GM19395 (cell line): ENCODE measurements at regions not wholly inside any gene's neighbourhood (a gene's known extent, or its start where the extent isn't known, plus 50 kb on each side); places are given as distances from the start of the nearest gene placed in this dataset.

Experiments used
- ATAC-seq: cut with Tn5 transposase; IDR thresholded peaks from one replicate; pipeline ENCODE4 v1.9.1; 2021; ENCODE audit warnings: mild to moderate bottlenecking, moderate library complexity; ENCODE audit not compliant: unreplicated experiment

DNA sequence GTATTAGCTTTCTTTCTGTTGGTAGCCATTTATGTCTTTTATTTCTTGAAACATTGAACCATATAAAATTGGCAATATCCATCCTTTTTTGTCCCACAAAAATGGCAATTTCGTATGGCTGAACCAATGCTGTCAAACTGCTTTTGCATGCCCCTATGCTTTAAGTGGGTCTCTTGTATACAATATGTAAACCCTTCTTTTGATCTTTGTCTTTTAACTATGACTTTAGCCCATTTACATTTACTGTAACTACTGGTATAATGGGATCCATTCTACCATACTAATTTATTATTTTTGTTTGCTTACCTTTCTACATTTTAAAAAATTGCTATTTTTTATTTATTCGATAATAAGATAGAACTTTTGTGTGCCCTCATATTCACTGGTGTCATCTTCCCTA, 93.4 kb downstream of the TENT4A start:
- ATAC-seq: no peak

DNA sequence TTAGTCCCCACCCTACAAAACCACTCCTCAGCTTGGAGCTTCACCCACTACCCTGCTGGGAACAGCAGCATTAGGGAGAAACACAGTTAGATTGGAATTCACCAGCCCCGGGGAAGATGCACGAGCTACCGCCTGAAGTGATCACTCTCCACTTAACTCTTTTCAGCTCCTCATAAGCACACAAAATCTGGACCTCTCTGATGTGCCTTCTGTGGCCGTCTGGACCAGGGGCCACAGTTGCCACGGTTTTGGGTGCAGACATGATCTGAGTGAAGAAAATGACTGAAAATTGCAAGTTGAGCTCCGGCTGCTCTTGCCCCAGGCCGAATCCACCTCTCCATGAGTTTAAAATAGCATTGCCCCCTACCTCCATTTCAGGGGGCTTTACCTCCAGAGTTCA, 95.2 kb downstream of the TENT4A start:
- ATAC-seq: no peak

DNA sequence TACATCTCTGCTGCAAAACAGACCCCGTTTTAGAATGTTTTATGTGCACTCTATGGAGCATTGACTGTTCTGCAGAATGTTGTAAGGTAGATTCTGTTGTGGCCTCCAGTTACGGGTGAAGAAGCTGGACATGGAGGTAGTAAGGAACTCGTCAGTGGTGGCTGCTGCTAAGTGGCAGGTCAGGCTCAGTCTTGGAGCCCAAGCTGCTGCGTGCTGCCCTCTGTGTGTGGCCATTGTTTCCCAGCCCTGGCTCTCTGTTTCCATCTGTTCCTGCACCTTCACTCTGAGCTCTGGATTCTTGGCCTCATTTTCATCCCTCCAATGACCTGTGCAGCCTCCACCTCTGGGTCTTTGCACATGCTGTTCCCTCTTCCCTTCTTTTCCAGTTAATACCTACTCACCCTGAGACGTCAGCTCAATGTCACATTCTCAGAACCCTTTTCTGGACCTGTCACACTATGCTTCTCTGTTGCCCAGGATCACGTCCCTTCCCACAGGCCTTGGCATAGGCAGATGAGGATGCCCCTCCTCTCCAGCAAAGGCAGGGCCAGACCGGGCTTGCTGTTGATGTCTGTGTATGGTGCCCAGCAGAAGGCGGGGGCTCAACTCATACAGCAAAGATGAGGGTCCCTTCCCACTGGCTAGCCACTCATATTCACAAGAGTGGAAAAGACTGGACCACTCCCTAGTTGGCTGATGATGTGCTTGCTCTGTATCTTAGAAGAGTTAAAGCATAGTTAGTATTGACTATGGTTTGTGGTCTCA, 97.6 kb downstream of the TENT4A start:
- ATAC-seq: no peak

DNA sequence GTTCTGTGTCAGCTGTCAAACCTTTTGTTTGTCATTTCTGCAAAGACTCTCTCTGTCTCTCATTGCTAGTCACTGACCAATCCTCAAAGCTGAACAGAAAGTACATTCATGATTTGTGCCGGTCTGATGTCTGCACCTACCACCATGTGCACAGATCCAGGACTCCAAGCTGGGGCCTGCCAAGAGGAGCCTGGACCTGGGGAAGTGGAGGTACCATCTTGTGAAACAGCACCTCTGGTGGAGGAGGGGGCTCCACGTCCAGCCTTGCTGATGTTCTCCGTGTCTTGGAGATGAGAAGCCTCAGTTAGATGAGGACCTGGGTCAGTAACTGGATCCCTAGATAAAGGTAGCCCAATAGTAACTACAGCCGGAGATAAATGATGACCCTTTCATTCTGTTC, 98.9 kb downstream of the TENT4A start:
- ATAC-seq: no peak

DNA sequence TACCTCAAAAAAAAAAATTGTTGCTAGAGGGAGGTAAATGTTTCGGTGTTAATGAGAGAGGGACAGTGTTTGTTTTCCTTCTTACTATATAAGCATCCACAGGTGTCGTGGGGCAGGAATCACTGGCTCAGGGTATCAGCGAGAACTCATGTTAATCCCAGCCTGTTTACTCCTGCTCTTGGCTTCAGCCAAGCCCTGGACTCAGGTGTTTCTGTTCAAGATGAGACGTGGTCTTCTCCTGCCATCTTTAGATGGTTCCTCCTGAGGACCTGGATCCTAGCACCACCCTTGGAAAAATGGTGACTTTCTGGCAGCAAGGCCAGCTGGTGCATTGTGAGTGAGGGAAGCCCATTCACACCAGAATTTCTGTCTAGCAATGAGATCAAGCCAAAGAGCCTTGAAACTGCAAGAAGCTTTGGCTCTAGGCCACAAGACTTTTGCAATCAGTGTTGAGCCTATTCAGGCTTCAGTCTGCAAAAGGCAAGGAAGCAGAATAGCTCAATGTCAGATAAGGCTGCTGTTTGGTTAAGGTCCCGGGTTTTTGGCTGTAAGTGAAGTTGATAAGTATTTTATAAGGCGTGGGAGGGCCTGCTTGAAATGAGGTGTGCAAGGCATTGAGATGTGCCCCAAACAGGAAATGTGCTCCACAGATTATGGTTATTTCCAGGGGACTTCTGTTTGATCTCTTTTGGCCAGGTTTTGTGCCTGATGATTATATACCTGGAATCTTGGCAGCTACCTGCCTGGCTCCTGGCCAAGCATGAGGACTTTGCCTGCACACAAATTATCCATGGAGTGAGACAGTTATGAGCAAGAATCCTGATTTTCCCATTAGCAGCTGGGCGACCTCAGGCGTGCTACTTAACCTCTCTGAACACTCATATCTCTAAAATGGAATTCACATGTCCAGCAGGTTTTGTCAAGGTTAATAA, 99.8 kb downstream of the TENT4A start:
- ATAC-seq: no peak

DNA sequence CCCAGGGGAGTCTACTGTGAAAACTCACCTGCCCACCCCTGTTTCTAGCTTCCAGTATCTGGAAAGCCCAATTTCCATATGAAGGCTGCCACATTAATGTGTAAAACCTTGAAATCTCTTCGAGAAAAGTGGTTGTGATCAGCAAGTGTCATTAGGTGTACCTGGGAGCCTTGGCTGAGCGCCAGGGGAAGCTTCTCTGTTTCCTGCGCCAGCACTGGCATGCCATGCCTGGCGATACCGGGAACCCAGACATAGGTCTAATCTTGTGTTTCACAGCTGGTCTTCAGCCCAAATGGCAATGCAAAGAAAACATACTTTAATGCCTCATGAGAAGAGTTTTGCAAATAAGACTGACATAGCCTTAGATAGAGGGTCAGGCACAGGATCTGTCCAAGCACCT, 101.6 kb downstream of the TENT4A start:
- ATAC-seq: no peak

DNA sequence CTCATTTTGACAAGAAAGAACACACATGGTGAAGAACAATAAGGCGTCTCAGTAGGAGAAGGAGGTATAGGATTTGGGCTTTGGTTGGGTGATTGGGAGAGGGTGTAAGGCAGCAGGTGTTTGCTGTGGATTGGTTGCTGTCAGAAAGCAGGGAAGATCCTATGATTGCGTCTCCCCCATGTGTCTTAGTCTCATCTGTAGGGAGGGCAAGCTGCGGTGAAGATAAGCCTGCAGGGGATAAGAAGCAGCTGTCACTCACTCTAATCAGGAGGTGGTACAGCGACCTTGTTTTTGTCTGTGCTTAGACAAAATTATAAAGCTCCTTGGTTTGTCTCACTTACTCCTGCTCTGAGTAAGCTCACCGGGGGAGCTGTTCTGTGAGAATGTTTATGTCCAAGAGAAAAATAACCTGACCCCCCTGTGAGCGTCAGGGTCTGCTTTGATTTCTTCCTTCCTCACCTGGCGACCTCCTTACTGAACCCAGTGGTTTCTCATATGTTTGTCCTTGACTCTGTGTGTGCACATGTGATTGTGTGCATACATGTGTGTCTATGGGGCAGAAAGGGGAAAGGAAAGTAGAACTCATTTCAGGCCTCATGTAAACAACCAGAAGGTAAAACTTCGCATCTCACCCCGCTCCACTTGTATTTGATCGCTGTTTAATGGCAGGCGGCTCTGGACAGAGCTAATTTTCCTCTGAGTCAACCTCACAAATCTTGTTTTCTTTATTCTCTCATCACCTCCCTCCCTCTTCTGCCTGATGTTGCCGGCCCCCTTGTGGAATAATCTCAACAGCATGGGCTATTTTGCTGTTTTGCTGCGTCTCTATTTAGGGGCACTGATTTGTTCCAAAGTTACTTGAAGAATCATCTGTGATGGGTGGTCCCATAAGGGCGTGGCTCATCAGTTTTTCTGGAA, 105.6 kb downstream of the TENT4A start:
- ATAC-seq: no peak

DNA sequence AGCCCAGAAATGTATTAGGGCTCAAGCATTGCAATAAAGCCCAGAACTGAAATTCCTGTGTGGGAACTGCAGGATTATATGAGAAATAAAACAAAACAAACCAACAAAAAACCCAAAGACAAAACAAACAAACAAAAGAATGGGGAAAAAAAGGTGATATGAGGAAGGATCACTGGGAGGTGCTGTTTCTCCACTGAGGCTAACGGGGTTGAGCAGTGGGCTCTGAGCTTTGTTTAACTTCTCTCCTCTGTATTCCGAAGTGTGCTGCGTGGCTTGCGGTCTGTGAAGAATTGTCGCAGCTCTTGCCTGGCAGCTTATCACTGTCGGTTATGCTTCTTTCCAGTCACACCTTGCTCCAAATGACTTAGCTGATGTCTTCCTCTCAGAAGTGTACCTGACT, 106.3 kb downstream of the TENT4A start:
- no peak for ATAC-seq

DNA sequence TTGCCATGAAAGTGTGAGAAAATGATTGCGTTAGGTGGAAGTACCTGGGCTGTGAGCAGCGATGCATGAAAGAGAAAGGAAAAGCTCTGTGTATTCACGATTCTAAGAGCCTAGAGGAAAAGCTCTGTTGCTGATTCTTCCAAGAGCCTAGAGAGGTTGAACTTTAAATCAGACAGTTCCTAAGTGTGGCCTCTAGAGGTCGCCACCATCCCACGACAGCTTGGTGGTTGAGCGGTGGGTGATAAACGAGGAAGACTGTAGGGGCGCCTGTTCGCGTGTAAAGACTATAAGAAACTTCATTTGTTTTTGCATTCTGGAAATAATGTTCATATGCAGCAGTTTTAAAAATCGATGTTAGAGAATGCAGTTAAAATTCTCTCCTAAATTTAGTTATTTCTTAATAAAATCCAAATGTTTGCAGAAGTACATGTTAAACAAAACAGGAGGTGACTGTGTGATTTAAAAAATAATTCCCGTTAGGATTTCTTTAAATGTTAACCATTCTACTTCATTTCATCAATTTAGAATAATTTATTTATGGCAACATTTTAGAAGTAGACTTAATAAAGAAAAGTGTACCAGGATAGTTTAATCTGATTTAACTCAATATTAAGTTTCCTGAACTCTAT, 107.7 kb downstream of the TENT4A start:
- peak; percentile 75 for ATAC-seq

DNA sequence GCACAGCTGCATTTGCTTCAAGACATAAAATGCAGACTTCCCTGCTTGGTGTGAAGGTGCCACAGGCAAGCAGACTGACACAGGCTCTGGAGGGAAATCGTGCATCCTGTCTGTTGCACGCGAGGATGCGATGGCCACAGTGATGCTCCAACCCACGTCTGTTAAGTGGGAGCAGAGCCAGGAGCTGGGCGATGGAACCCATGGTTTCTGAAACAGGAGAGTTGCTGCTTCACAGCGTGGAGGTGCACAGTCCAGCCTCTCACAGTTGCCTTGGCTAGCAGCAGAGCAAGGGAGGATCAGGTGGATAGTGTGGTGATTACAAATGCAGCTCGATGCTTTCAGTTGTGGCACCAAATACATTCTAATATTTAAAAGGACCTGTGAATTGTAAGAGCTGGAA, 108.8 kb downstream of the TENT4A start:
- no peak for ATAC-seq

DNA sequence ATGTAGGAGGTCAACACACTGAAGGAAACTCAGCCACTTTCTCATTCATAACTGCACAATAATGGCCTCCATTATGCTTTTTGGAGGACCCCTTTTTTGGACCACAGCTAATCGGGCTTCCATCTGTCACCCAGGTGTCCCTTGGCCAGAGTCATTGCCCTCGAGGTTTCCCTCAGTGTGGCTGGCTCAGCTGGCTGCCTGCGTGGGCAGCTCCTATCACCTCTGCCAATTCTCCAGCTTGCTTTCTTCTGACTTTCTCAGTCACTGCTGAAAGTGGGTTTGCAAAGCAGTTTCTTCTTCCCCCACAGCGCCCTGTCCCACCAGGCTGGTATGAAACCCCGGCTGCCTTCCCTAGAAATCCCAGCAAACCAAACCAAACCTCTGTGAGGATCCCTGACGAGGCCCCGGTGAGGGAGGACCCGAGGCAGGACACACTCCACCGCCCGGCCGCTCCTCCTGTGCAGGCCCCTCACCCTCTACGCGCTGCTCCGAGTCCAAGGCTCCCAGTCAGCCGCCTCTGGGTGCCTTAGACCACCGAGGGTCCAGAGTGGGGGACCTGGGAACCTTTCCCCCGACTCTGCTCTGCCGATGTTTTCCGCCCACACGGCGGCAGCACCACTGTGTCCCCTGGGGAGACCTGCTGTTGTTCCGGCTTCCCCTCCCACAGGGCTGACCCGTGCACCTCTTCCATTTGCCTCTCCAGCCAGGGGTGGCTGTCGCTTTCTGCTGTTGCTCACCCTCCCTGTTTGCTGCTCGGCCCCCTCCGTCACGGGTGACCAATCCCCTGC, 109.5 kb downstream of the TENT4A start:
- no peak for ATAC-seq

DNA sequence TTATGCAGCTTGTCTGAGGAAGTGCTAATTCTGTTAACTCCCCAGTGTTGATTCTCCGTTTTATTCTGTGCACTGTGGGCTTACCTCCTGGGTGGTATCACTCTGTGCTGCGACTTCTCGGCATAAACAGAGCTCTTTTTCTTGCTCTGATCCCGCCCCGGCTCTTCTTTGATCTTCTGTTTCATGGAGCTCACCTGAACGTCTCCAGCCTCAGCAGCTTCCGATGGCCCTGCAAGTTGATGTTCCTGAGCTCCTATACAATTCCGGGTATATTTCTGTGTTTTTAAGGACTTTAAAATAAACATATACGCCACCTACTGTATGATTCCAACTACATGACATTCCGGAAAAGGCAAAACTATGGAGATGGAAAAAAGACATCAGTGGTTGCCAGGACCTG, 110.8 kb downstream of the TENT4A start:
- ATAC-seq: no peak

DNA sequence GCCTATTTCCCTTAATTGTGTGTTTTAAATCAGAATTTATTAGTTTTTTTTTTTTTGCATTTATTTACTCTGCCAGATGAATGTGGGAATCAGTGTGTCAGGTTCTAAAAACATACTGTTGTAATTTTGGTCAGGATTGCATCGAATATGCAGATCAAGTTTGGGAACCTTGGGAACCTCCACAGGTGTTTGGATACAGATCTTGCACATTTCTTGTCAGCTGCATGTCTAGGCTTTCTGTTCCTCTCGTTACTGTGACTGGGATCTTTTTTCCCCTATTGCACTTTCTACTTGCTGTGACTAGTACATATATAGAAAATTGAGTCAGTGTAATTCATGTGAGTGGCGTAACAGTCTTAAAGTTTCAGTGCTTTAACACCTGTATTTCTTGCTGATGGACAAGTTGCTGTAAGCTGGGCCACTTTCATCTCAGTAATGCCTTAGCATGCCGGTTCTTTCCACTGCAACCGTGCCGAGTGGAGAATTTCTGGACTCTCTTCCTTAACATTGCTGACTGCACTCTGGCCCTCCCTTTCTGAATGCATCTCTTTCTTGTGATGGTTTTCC, 112.5 kb downstream of the TENT4A start:
- no peak for ATAC-seq

DNA sequence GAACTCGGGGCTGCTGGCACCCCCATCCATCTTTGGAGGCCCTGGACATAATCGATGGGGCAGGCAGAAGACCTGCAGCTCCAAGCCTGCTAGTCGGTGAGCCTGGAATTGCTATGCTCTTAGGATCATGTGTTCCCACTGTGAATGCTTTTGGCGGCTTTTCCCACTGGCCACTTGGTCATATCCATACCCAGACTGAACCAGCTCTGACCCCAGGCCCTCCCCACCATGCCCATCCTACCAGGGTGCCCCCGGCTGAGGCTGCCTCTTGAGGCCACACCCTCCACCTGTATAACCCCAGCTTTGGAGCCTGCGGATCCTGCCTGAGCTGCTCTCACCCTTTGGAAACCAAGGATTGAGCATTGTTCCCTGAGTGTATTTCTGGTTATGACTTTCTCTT, 113.5 kb downstream of the TENT4A start:
- ATAC-seq: no peak

DNA sequence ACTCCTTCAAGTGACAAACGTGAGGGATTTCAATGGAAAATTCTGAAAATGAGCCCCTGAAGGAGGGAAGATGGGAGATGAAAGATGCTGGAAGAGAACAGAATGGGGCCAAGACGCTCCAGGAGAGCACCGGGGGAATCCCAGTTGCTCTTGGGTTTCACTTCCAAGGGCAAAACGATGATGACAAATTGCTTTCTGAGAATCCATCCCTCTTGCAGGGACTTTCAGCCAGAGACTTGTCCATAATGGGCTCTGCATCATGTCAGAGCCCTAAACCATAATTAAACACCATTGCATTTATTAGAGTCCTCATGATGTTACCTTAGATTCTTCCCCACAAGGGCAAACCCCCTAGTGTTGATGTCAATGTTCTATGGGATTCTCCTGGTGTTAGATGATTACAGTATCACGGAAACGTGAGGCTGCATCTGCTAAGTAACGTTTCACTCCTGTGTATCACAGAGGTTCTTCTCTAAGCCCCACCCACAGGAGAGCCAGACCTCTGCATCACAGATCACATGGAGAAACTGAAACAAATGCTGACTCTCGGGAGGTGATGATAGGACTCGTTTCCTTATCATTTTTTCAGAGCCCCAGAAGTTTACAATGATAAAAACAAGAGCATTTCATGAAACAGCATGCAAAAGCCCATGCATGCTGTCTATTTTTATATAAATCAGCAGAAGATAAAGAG, 114.4 kb downstream of the TENT4A start:
- peak; percentile 83 for ATAC-seq

DNA sequence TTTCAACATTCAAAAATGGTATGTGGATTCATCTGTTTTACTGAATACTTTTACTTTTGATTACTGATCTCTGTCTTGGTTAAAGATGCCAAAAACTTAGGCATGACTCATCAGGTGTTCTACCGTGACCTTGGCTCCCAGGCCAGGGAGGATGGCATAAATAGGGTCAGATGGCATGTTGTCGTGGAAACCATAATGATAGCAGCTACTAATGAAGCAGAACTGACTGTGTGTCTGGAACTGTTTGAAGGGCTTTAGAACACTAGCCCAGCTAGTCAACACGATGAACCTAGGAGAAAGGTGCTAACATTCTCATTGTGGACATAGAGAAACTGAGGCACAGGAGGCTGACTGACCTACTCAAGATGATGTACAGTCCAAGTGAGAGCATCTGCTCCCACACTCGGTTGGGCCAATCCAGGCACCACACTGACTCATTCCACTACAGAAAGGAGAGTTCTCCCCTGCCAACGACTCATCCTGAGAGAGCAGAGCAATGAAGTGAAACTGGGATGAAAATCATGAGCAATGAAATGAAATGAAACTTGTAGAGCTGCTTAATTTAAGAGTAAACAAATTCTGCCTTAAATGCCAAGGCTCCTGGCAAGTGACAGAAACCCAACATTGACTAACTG, 116.0 kb downstream of the TENT4A start:
- ATAC-seq: peak; percentile 74

DNA sequence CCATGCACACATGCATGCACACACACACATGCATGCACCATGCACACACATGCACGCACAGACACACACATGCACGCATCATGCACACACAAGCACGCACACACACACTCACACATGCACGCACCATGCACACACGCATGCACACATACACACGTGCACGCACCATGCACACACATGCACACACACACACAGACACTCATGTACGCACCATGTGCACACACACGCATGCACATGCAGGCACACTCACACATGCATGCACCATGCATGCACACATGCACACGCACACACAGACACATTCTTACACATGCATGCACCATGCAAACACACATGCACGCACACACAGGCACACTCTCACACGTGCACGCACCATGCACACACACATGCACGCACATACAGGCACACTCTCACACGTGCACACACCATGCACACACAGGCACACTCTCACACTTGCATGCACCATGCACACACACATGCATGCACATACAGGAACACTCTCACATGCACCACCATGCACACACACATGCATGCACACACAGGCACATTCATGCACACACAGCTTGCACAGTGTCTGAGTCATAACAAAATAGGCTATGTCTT, 117.5 kb downstream of the TENT4A start:
- no peak for ATAC-seq
